IMR-90 (cell line): ENCODE measurements at regions not wholly inside any gene's neighbourhood (a gene's known extent, or its start where the extent isn't known, plus 50 kb on each side); places are given as distances from the start of the nearest gene placed in this dataset.

Source experiments
- ATAC-seq: fragments of 200-7000 bp; cut with Tn5 transposase; 2 replicates; pipeline ENCODE4 v1.9.1; 2020; ENCODE audit warnings: low read depth, mild to moderate bottlenecking, moderate library complexity
- BruUV-seq: library from RNA; stranded (reverse); fragments of 400-500 nt; replicated peaks from 2 replicates; lab custom pipeline; 2021; lab: Mats Ljungman, UMichigan
- CTCF ChIA-PET: fragments of 300-600 bp; formaldehyde crosslinking; extraction: SDS; loops from one replicate; lab custom pipeline; 2021; ENCODE audit warnings: antibody characterized with exemption; lab: Yijun Ruan, JAX
- POLR2A ChIA-PET: fragments of 300-600 bp; sonication (Branson Sonifier 250); formaldehyde crosslinking; loops from one replicate; lab custom pipeline; 2022; ENCODE audit warnings: antibody characterized with exemption; ENCODE audit not compliant: unreplicated experiment; lab: Charles Lee
- DNase-seq: peaks from one replicate; pipeline ENCODE4 v3.0.0; 2013
- H2AFZ ChIP-seq: replicated peaks from 2 replicates; pipeline ENCODE3; 2013; ENCODE audit warnings: low read length, mild to moderate bottlenecking; ENCODE audit not compliant: poor library complexity
- H2AK5ac ChIP-seq: 2 replicates; pipeline ENCODE4 v1.6.1; 2013; ENCODE audit warnings: low read depth, low read length, inconsistent platforms
- H2AK9ac ChIP-seq: replicated peaks from 2 replicates; pipeline ENCODE3; 2013; ENCODE audit warnings: mild to moderate bottlenecking, low read depth, low read length, moderate library complexity; ENCODE audit not compliant: poor library complexity
- H2BK120ac ChIP-seq: 2 replicates; pipeline ENCODE4 v1.6.1; 2013; ENCODE audit warnings: low read depth, low read length, inconsistent platforms
- H2BK15ac ChIP-seq: 3 replicates; pipeline ENCODE4 v1.6.1; 2013; ENCODE audit warnings: low read depth, low read length, inconsistent platforms
- H2BK20ac ChIP-seq: 2 replicates; pipeline ENCODE4 v1.6.1; 2013; ENCODE audit warnings: low read depth, mild to moderate bottlenecking, inconsistent platforms, low read length, moderate library complexity
- H2BK5ac ChIP-seq: 2 replicates; pipeline ENCODE4 v1.6.1; 2013; ENCODE audit warnings: mild to moderate bottlenecking, low read depth, low read length, inconsistent platforms; ENCODE audit not compliant: poor library complexity, severe bottlenecking
- H3K14ac ChIP-seq: replicated peaks from 2 replicates; pipeline ENCODE4 v1.6.1; 2013; ENCODE audit warnings: low read depth, low read length, inconsistent platforms
- H3K18ac ChIP-seq: 2 replicates; pipeline ENCODE4 v1.6.1; 2013; ENCODE audit warnings: low read depth, low read length, control low read depth
- H3K23ac ChIP-seq: 2 replicates; pipeline ENCODE4 v1.6.1; 2013; ENCODE audit warnings: low read depth, low read length, inconsistent platforms
- H3K27ac ChIP-seq: 2 replicates; pipeline ENCODE4 v1.5.1; 2013; ENCODE audit warnings: mild to moderate bottlenecking, control low read depth, low read length; ENCODE audit not compliant: insufficient read depth
- H3K27me3 ChIP-seq: 2 replicates; pipeline ENCODE4 v1.6.1; 2013; ENCODE audit warnings: low read length; ENCODE audit not compliant: control insufficient read depth, insufficient read depth
- H3K36me3 ChIP-seq: 2 replicates; pipeline ENCODE4 v1.6.1; 2013; ENCODE audit warnings: low read length, mixed read lengths; ENCODE audit not compliant: control insufficient read depth, insufficient read depth
- H3K4ac ChIP-seq: 2 replicates; pipeline ENCODE4 v1.6.1; 2013; ENCODE audit warnings: low read depth, low read length, inconsistent platforms
- H3K4me1 ChIP-seq: 2 replicates; pipeline ENCODE4 v1.6.1; 2013; ENCODE audit warnings: low read length, mixed read lengths; ENCODE audit not compliant: control insufficient read depth, insufficient read depth
- H3K4me2 ChIP-seq: 2 replicates; pipeline ENCODE4 v1.6.1; 2013; ENCODE audit warnings: low read depth, mild to moderate bottlenecking, control low read depth, low read length, moderate library complexity
- H3K4me3 ChIP-seq: 2 replicates; pipeline ENCODE4 v1.5.1; 2013; ENCODE audit warnings: low read depth, mild to moderate bottlenecking, control low read depth, low read length, moderate library complexity; ENCODE audit not compliant: insufficient read depth
- H3K56ac ChIP-seq: 2 replicates; pipeline ENCODE4 v1.6.1; 2013; ENCODE audit warnings: low read length, inconsistent platforms; ENCODE audit not compliant: insufficient read depth; ENCODE audit errors: extremely low read depth
- H3K79me1 ChIP-seq, 2 experiments: 2 replicates each; pipeline ENCODE4 v1.6.1; 2013; ENCODE audit warnings: low read length in 2 of 2, inconsistent platforms in 1 of 2, low read depth in 1 of 2
- H3K9ac ChIP-seq: 2 replicates; pipeline ENCODE4 v1.6.1; 2013; ENCODE audit warnings: low read depth, low read length, control low read depth
- H3K9me1 ChIP-seq: 2 replicates; pipeline ENCODE4 v1.6.1; 2013; ENCODE audit warnings: low read length, inconsistent platforms; ENCODE audit not compliant: insufficient read depth
- H3K9me3 ChIP-seq: 2 replicates; pipeline ENCODE4 v1.6.1; 2013; ENCODE audit warnings: low read length; ENCODE audit not compliant: control insufficient read depth, insufficient read depth
- H4K20me1 ChIP-seq: 2 replicates; pipeline ENCODE4 v1.6.1; 2013; ENCODE audit warnings: low read length, inconsistent platforms; ENCODE audit not compliant: insufficient read depth
- H4K5ac ChIP-seq: 2 replicates; pipeline ENCODE4 v1.6.1; 2013; ENCODE audit warnings: mild to moderate bottlenecking, low read depth, low read length, control low read depth
- H4K8ac ChIP-seq, 2 experiments: 2 replicates each; pipeline ENCODE4 v1.6.1; 2013; ENCODE audit warnings: low read depth in 2 of 2, low read length in 2 of 2, control low read depth in 1 of 2, inconsistent platforms in 1 of 2
- H4K91ac ChIP-seq: 2 replicates; pipeline ENCODE4 v1.6.1; 2013; ENCODE audit warnings: low read depth, low read length, inconsistent platforms; ENCODE audit not compliant: insufficient read depth
- BHLHE40 ChIP-seq: fragments of 150-350 bp; IDR thresholded peaks from 2 replicates; pipeline ENCODE4 v1.6.1; 2016; ENCODE audit warnings: mild to moderate bottlenecking, low read depth, low read length
- CEBPB ChIP-seq: IDR thresholded peaks from 2 replicates; pipeline ENCODE4 v1.6.1; 2012; ENCODE audit warnings: low read depth, low read length, improper control_type of control experiment
- CTCF ChIP-seq: conservative IDR thresholded peaks from 2 replicates; pipeline ENCODE4 v1.5.1; 2012; ENCODE audit warnings: mild to moderate bottlenecking, low read depth, low read length, improper control_type of control experiment
- ELK1 ChIP-seq: fragments of 150-350 bp; IDR thresholded peaks from 2 replicates; pipeline ENCODE4 v1.6.1; 2016; ENCODE audit warnings: low read depth, mild to moderate bottlenecking, low read length, moderate library complexity, borderline replicate concordance
- FOS ChIP-seq: fragments of 150-350 bp; IDR thresholded peaks from 2 replicates; pipeline ENCODE4 v1.6.1; 2016; ENCODE audit warnings: low read depth, low read length
- MAFK ChIP-seq: IDR thresholded peaks from 2 replicates; pipeline ENCODE4 v1.6.1; 2012; ENCODE audit warnings: low read depth, low read length, improper control_type of control experiment
- MAZ ChIP-seq: IDR thresholded peaks from 2 replicates; pipeline ENCODE4 v1.6.1; 2012; ENCODE audit warnings: low read depth, mild to moderate bottlenecking, low read length, improper control_type of control experiment, moderate library complexity, borderline replicate concordance
- NFE2L2 ChIP-seq: fragments of 150-350 bp; IDR thresholded peaks from 2 replicates; pipeline ENCODE4 v1.6.1; 2016; ENCODE audit warnings: low read depth, mild to moderate bottlenecking, low read length
- POLR2A ChIP-seq: IDR thresholded peaks from 2 replicates; pipeline ENCODE4 v1.6.1; 2012; ENCODE audit warnings: mild to moderate bottlenecking, low read depth, low read length
- RAD21 ChIP-seq: IDR thresholded peaks from 2 replicates; pipeline ENCODE4 v1.6.1; 2012; ENCODE audit warnings: low read length, improper control_type of control experiment
- RCOR1 ChIP-seq: IDR thresholded peaks from 2 replicates; pipeline ENCODE4 v1.6.1; 2012; ENCODE audit warnings: mild to moderate bottlenecking, low read length, improper control_type of control experiment; ENCODE audit not compliant: insufficient replicate concordance
- RFX5 ChIP-seq: IDR thresholded peaks from 2 replicates; pipeline ENCODE4 v1.8.0; 2012; ENCODE audit warnings: low read depth, mild to moderate bottlenecking, low read length, moderate library complexity
- SMC3 ChIP-seq: fragments of 150-350 bp; IDR thresholded peaks from 2 replicates; pipeline ENCODE4 v1.6.1; 2016; ENCODE audit warnings: low read depth, mild to moderate bottlenecking, antibody characterized with exemption, low read length, moderate library complexity
- USF2 ChIP-seq: fragments of 150-350 bp; IDR thresholded peaks from 2 replicates; pipeline ENCODE4 v1.6.1; 2017; ENCODE audit warnings: mild to moderate bottlenecking, antibody characterized with exemption, low read length, low read depth
- WGBS, 2 experiments: methylation state at CpG; one replicate each; pipeline versions ENCODE4 v1.1.5 to v1.1.7; 2013; ENCODE audit warnings: missing lambda C conversion rate in 2 of 2; ENCODE audit not compliant: insufficient read length in 1 of 2; ENCODE audit errors: extremely low coverage in 2 of 2; 5-methylcytosine and 5-hydroxymethylcytosine counted together
- dilution Hi-C: fragments of 300-500 bp; cut with HindIII; formaldehyde crosslinking; loops from one replicate; pipeline ENCODE4 v1.14.3; 2018; ENCODE audit warnings: low sequenced_read_pairs; ENCODE audit not compliant: unreplicated experiment
- in situ Hi-C: fragments of 300-500 bp; cut with MboI; formaldehyde crosslinking; loops from 3 replicates; pipeline ENCODE4 v1.14.3; 2019; ENCODE audit warnings: low sequenced_read_pairs, inconsistent platforms, mixed read lengths
- intact Hi-C: fragments of 100-400 bp; cut with micrococcal nuclease; formaldehyde crosslinking; loops from 2 replicates; pipeline ENCODE4 v1.10.0; 2022

GRCh38 chr21:32064281-32064910, 191.6 kb downstream of the HUNK start:
- Histone ChIP-seq H2AFZ (no peak overlapping the region), H3K9me3 (no peaks in the 10 kb centered on the region), H3K14ac (no peak overlapping the region), H3K9me1 (no peaks in the 10 kb centered on the region), H3K4me1 (no peaks in the 10 kb centered on the region), H3K27me3 (peaks cover 4% of the 10 kb centered on the region; the same call in 1 of the 2 replicates), H3K18ac (no peak overlapping the region), H3K56ac (no peak overlapping the region), H3K4me2 (no peak overlapping the region), H2BK20ac (no peak overlapping the region), H3K27ac (no peak overlapping the region), H2BK15ac (no peak overlapping the region), H3K4me3 (no peak overlapping the region), H3K23ac (no peak overlapping the region), H3K4ac (no peak overlapping the region), H4K20me1 (no peaks in the 10 kb centered on the region), H4K91ac (no peak overlapping the region), H2AK9ac (no peak overlapping the region), H4K8ac (no peak overlapping the region), H4K5ac (no peak overlapping the region), H3K79me1 (no peaks in the 10 kb centered on the region), H2BK5ac (no peak overlapping the region), H3K9ac (no peak overlapping the region), H2AK5ac (no peak overlapping the region), H3K36me3 (no peaks in the 10 kb centered on the region), H2BK120ac (no peak overlapping the region)
- DNase-seq = no peak
- no peak for TF ChIP-seq RAD21
- no peak for TF ChIP-seq ELK1
- TF ChIP-seq CEBPB = no peak
- no peak for TF ChIP-seq MAZ
- no peak for TF ChIP-seq BHLHE40
- TF ChIP-seq NFE2L2 = no peak
- no peak for TF ChIP-seq USF2
- no peak for TF ChIP-seq CTCF
- TF ChIP-seq SMC3 = no peak
- no peak for TF ChIP-seq RFX5
- TF ChIP-seq MAFK = no peak
- no peak for TF ChIP-seq POLR2A
- no peak for TF ChIP-seq FOS
- no peak for TF ChIP-seq RCOR1
- no TSS peak for BruUV-seq
- intact Hi-C loops = no loop called here
- WGBS, 2 experiments = no CpG with 5 or more reads among the region's 6 CpGs
- dilution Hi-C loops = no loop called here
- ATAC-seq = no peak
- ChIA-PET CTCF (no interaction called here), POLR2A (no interaction called here)
- in situ Hi-C loops = no loop called here
